Loucy (cell line): ENCODE measurements at regions not wholly inside any gene's neighbourhood (a gene's known extent, or its start where the extent isn't known, plus 50 kb on each side); places are given as distances from the start of the nearest gene placed in this dataset.
A peak's percentile ranks its signal among the peaks of the same experiment; 100 is the strongest.

Experiments
- H2AFZ ChIP-seq: fragments of 200-600 bp; sonication (generic); 2 replicates; pipeline ENCODE4 v1.6.0; 2016; ENCODE audit warnings: antibody characterized with exemption, mild to moderate bottlenecking, low read length, moderate library complexity
- H3F3A ChIP-seq: fragments of 200-600 bp; 2 replicates; pipeline ENCODE4 v1.6.0; 2016; ENCODE audit warnings: antibody characterized with exemption, low read depth, mild to moderate bottlenecking
- H3K27me3 ChIP-seq: fragments of 200-600 bp; sonication (generic); 2 replicates; pipeline ENCODE4 v1.6.1; 2014; ENCODE audit warnings: low read length, mild to moderate bottlenecking; ENCODE audit not compliant: insufficient read depth, poor library complexity, severe bottlenecking
- H3K36me3 ChIP-seq: fragments of 200-600 bp; sonication (generic); 2 replicates; pipeline ENCODE4 v1.6.1; 2016; ENCODE audit warnings: low read length; ENCODE audit not compliant: insufficient read depth
- H3K4me1 ChIP-seq: fragments of 200-600 bp; sonication (generic); 2 replicates; pipeline ENCODE4 v1.5.1; 2014; ENCODE audit warnings: low read length, mild to moderate bottlenecking; ENCODE audit not compliant: insufficient read depth, poor library complexity, severe bottlenecking
- H3K4me2 ChIP-seq: fragments of 200-600 bp; sonication (generic); 2 replicates; pipeline ENCODE4 v1.6.0; 2014; ENCODE audit warnings: antibody characterized with exemption, low read length, low read depth, mild to moderate bottlenecking; ENCODE audit not compliant: poor library complexity, severe bottlenecking
- H3K4me3 ChIP-seq: fragments of 200-600 bp; sonication (generic); 2 replicates; pipeline ENCODE4 v1.5.1; 2014; ENCODE audit warnings: low read length, mild to moderate bottlenecking, mixed read lengths; ENCODE audit not compliant: poor library complexity, severe bottlenecking
- H3K79me2 ChIP-seq: fragments of 200-600 bp; sonication (generic); 2 replicates; pipeline ENCODE4 v1.6.1; 2014; ENCODE audit warnings: low read length; ENCODE audit not compliant: insufficient read depth
- H3K9ac ChIP-seq: fragments of 200-600 bp; sonication (generic); 2 replicates; pipeline ENCODE4 v1.6.0; 2014; ENCODE audit warnings: mild to moderate bottlenecking, low read depth, low read length, moderate library complexity; ENCODE audit not compliant: poor library complexity, severe bottlenecking
- H3K9me2 ChIP-seq: fragments of 200-600 bp; sonication (generic); replicated peaks from 2 replicates; pipeline ENCODE4 v1.6.1; 2016; ENCODE audit warnings: low read depth, low read length, mixed read lengths
- H3K9me3 ChIP-seq: fragments of 200-600 bp; sonication (generic); 2 replicates; pipeline ENCODE4 v1.6.1; 2014; ENCODE audit warnings: mild to moderate bottlenecking, antibody characterized with exemption, low read length, low read depth; ENCODE audit not compliant: insufficient read depth
- H4K20me1 ChIP-seq: fragments of 200-600 bp; sonication (generic); 2 replicates; pipeline ENCODE4 v1.6.0; 2014; ENCODE audit warnings: antibody characterized with exemption, low read length, mild to moderate bottlenecking; ENCODE audit not compliant: insufficient read depth, poor library complexity, severe bottlenecking
- CTCF ChIP-seq: fragments of 200-600 bp; sonication (generic); conservative IDR thresholded peaks from 2 replicates; pipeline ENCODE4 v1.5.1; 2014; ENCODE audit warnings: mild to moderate bottlenecking, antibody characterized with exemption, low read length
- EZH2phosphoT487 ChIP-seq: fragments of 200-600 bp; IDR thresholded peaks from 2 replicates; pipeline ENCODE4 v1.6.1; 2018; ENCODE audit warnings: antibody characterized with exemption, mild to moderate bottlenecking, moderate library complexity, borderline replicate concordance

- Histone ChIP-seq H2AFZ (no peak overlapping the region), H3K4me2 (peak overlapping the region; percentile 89), H3K27me3 (peaks cover 28% of the 10 kb centered on the region), H3K9me2 (no peaks in the 10 kb centered on the region), H4K20me1 (no peaks in the 10 kb centered on the region), H3K9me3 (no peaks in the 10 kb centered on the region), H3K79me2 (no peaks in the 10 kb centered on the region), H3K4me1 (peaks cover 6% of the 10 kb centered on the region), H3K4me3 (no peak overlapping the region), H3F3A (no peaks in the 10 kb centered on the region), H3K9ac (no peak overlapping the region), H3K36me3 (no peaks in the 10 kb centered on the region)
- no peak for TF ChIP-seq EZH2phosphoT487
These were observed 93.3 kb upstream of the SIRPA start for GRCh38 chr20:1801929-1802306.

DNA sequence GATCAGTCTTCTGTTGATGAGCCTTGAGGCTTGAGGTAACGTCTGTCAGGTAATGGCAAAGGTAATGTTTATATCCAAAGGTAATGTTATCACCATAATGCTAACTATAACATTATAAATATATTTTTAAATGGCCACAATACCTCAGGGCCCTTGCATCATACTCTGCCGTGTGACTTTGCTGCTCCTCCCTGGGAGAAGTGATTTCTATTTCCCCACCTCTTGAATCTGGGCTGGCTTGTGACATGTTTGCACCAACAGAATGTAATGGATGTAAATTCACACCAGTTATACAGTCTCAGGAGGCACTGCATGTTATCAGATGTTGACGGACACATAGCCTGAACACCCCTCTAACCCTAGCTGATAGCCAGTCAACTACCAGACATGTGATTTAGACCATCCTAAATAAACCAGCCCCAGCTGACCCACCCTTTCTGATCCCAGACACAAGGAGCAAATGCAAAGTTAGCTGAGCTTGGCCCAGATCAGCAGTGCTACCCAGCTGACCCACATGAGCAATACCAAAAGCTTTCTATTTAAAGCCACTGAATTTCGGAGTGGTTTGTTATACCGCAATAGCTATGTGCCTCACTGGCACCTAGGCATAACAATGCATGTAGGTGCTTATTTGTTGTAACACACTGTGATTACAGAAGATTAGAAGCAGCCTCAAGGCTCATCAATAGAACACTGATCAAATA is 93.8 kb upstream of the SIRPA start:
- H3K4me3 ChIP-seq: no peak overlapping the region
- no peaks in the 10 kb centered on the region for H3K9me2 ChIP-seq
- H3K9me3 ChIP-seq: no peaks in the 10 kb centered on the region
- TF ChIP-seq CTCF: no peak
- TF ChIP-seq EZH2phosphoT487: no peak
- no peak overlapping the region for H2AFZ ChIP-seq
- no peaks in the 10 kb centered on the region for H3F3A ChIP-seq
- H3K27me3 ChIP-seq: peaks cover 28% of the 10 kb centered on the region
- no peak overlapping the region for H3K4me2 ChIP-seq
- H3K79me2 ChIP-seq: no peaks in the 10 kb centered on the region
- no peaks in the 10 kb centered on the region for H4K20me1 ChIP-seq
- no peaks in the 10 kb centered on the region for H3K36me3 ChIP-seq
- no peak overlapping the region for H3K9ac ChIP-seq
- H3K4me1 ChIP-seq: peaks cover 6% of the 10 kb centered on the region

- Histone ChIP-seq H3K4me2 (no peak overlapping the region), H3K36me3 (no peaks in the 10 kb centered on the region)
These were observed 94.4 kb upstream of the SIRPA start for GRCh38 chr20:1800777-1801176.

More at GRCh38 chr20:1800777-1801176, 94.4 kb upstream of the SIRPA start:
- Histone ChIP-seq H3K79me2 (no peaks in the 10 kb centered on the region), H3K27me3 (peaks cover 28% of the 10 kb centered on the region), H4K20me1 (no peaks in the 10 kb centered on the region), H3K9ac (no peak overlapping the region), H3K9me2 (no peaks in the 10 kb centered on the region), H3K9me3 (no peaks in the 10 kb centered on the region), H3F3A (no peaks in the 10 kb centered on the region), H3K4me3 (no peak overlapping the region), H3K4me1 (peaks cover 6% of the 10 kb centered on the region), H2AFZ (no peak overlapping the region)
- TF ChIP-seq CTCF: peak; percentile 50
- no peak for TF ChIP-seq EZH2phosphoT487
